Natural killer cell (primary cell): ENCODE measurements at regions not wholly inside any gene's neighbourhood (a gene's known extent, or its start where the extent isn't known, plus 50 kb on each side); places are given as distances from the start of the nearest gene placed in this dataset.

Experiments
- ATAC-seq, 3 donors: fragments of 150-1000 bp in 2 of 3; fragments of 200-7000 bp in 1 of 3; cut with Tn5 transposase; 1 replicate in 1 of 3; 2 replicates in 2 of 3; pipeline ENCODE4 v1.10.0; 2021; ENCODE audit warnings: mild to moderate bottlenecking in 2 of 3, moderate library complexity in 2 of 3
- DNase-seq, 2 donors: peaks; one replicate each; pipeline versions ENCODE4 v3.0.0 to v3.0.0-alpha.2; 2013 to 2021; ENCODE audit warnings: mixed read lengths in 1 of 2
- H3K27ac ChIP-seq: one replicate; pipeline ENCODE4 v1.5.1; 2013; ENCODE audit warnings: mild to moderate bottlenecking, low read length
- H3K27me3 ChIP-seq: one replicate; pipeline ENCODE4 v1.6.1; 2013; ENCODE audit warnings: low read length; ENCODE audit not compliant: control insufficient read depth, insufficient read depth
- H3K36me3 ChIP-seq: one replicate; pipeline ENCODE4 v1.6.1; 2013; ENCODE audit warnings: low read length; ENCODE audit not compliant: control insufficient read depth, insufficient read depth
- H3K4me1 ChIP-seq: one replicate; pipeline ENCODE4 v1.6.1; 2013; ENCODE audit warnings: low read length; ENCODE audit not compliant: control insufficient read depth, insufficient read depth
- H3K4me3 ChIP-seq: one replicate; pipeline ENCODE4 v1.5.1; 2013; ENCODE audit warnings: low read length
- H3K9me3 ChIP-seq: one replicate; pipeline ENCODE4 v1.6.1; 2013; ENCODE audit warnings: low read length; ENCODE audit not compliant: control insufficient read depth, insufficient read depth
- H3K27ac Mint-ChIP-seq, 2 donors: one replicate each; pipeline ENCODE4 v1.8.0; 2022; ENCODE audit warnings: mild to moderate bottlenecking in 2 of 2, mixed read lengths in 2 of 2, moderate library complexity in 1 of 2
- H3K27me3 Mint-ChIP-seq, 2 donors: one replicate each; pipeline ENCODE4 v1.8.0; 2022; ENCODE audit warnings: low read depth in 2 of 2, mixed read lengths in 2 of 2
- H3K36me3 Mint-ChIP-seq: one replicate; pipeline ENCODE4 v1.8.0; 2022; ENCODE audit warnings: mixed read lengths
- H3K4me1 Mint-ChIP-seq, 2 donors: one replicate each; pipeline ENCODE4 v1.8.0; 2022; ENCODE audit warnings: mixed read lengths in 2 of 2
- H3K4me3 Mint-ChIP-seq: one replicate; pipeline ENCODE4 v1.8.0; 2022; ENCODE audit warnings: mild to moderate bottlenecking, moderate library complexity, mixed read lengths
- H3K9me3 Mint-ChIP-seq, 2 donors: one replicate each; pipeline ENCODE4 v1.8.0; 2022; ENCODE audit warnings: mixed read lengths in 2 of 2
- CTCF ChIP-seq: fragments of 200-600 bp; IDR thresholded peaks from one replicate; pipeline ENCODE4 v1.8.0; 2022; ENCODE audit warnings: antibody characterized with exemption
- WGBS: methylation state at CpG from one replicate; pipeline ENCODE4 v1.1.7; 2013; ENCODE audit warnings: missing lambda C conversion rate; ENCODE audit not compliant: insufficient coverage; 5-methylcytosine and 5-hydroxymethylcytosine counted together
- intact Hi-C: fragments of 100-400 bp; cut with micrococcal nuclease; formaldehyde crosslinking; loops from one replicate; pipeline ENCODE4 v1.14.2; 2022

GRCh38 chr4:71255976-71256375 lies 82.8 kb upstream of the SLC4A4 start:
- Histone ChIP-seq H3K27ac (no peak overlapping the region), H3K27me3 (no peaks in the 10 kb centered on the region), H3K4me1 (no peaks in the 10 kb centered on the region), H3K36me3 (no peaks in the 10 kb centered on the region), H3K9me3 (no peaks in the 10 kb centered on the region), H3K4me3 (no peak overlapping the region)
- Mint-ChIP-seq H3K9me3 (no peaks in the 10 kb centered on the region), H3K27ac (no peak overlapping the region), H3K4me1 (peaks cover 29 to 33% of the 10 kb centered on the region in 2 donors), H3K36me3 (no peaks in the 10 kb centered on the region), H3K27me3 (no peaks in the 10 kb centered on the region), H3K4me3 (no peak overlapping the region)
- DNase-seq = no peak
- intact Hi-C loops = no loop called here
- WGBS = 94% methylated on average over 1 of the region's 1 CpG
- ATAC-seq = no peak
- TF ChIP-seq CTCF = no peak

GRCh38 chr4:71257761-71258160 lies 81.1 kb upstream of the SLC4A4 start:
- WGBS = 52% methylated on average over 3 of the region's 3 CpGs
- H3K4me3 Mint-ChIP-seq = no peak overlapping the region
- intact Hi-C loops = no loop called here
- TF ChIP-seq CTCF = no peak
- H3K27ac ChIP-seq = no peak overlapping the region
- H3K27ac Mint-ChIP-seq = peak overlapping the region in 1 of 2 donors; percentile 4
- H3K4me1 Mint-ChIP-seq = peaks cover 47 to 49% of the 10 kb centered on the region in 2 donors
- no peaks in the 10 kb centered on the region for H3K9me3 Mint-ChIP-seq
- no peak overlapping the region for H3K4me3 ChIP-seq
- no peaks in the 10 kb centered on the region for H3K36me3 Mint-ChIP-seq
- H3K27me3 Mint-ChIP-seq = no peaks in the 10 kb centered on the region
- no peaks in the 10 kb centered on the region for H3K27me3 ChIP-seq
- no peaks in the 10 kb centered on the region for H3K9me3 ChIP-seq
- DNase-seq (no peak), ATAC-seq (no peak)
- no peaks in the 10 kb centered on the region for H3K36me3 ChIP-seq
- H3K4me1 ChIP-seq = no peaks in the 10 kb centered on the region

- no peaks in the 10 kb centered on the region for H3K36me3 ChIP-seq
- no peak for TF ChIP-seq CTCF
- H3K9me3 Mint-ChIP-seq = no peaks in the 10 kb centered on the region
- DNase-seq (no peak), ATAC-seq (no peak)
- 97% methylated on average over 6 of the region's 7 CpGs for WGBS
- no peaks in the 10 kb centered on the region for H3K27me3 Mint-ChIP-seq
- H3K27me3 ChIP-seq = no peaks in the 10 kb centered on the region
- no peak overlapping the region for H3K27ac ChIP-seq
- H3K4me1 ChIP-seq = no peaks in the 10 kb centered on the region
- intact Hi-C loops = no loop called here
- H3K4me3 Mint-ChIP-seq = no peak overlapping the region
- peak overlapping the region in 1 of 2 donors; percentile 4 for H3K27ac Mint-ChIP-seq
- H3K36me3 Mint-ChIP-seq = no peaks in the 10 kb centered on the region
- peaks cover 52 to 55% of the 10 kb centered on the region in 2 donors for H3K4me1 Mint-ChIP-seq
- no peaks in the 10 kb centered on the region for H3K9me3 ChIP-seq
- no peak overlapping the region for H3K4me3 ChIP-seq
These were observed 80.5 kb upstream of the SLC4A4 start for GRCh38 chr4:71258323-71258722.

- no peak overlapping the region for H3K27ac ChIP-seq
- no peaks in the 10 kb centered on the region for H3K36me3 Mint-ChIP-seq
- DNase-seq = no peak
- no peaks in the 10 kb centered on the region for H3K27me3 Mint-ChIP-seq
- H3K4me1 Mint-ChIP-seq = peaks cover 44 to 49% of the 10 kb centered on the region in 2 donors
- H3K9me3 Mint-ChIP-seq = no peaks in the 10 kb centered on the region
- no peak for TF ChIP-seq CTCF
- no peaks in the 10 kb centered on the region for H3K4me1 ChIP-seq
- H3K36me3 ChIP-seq = no peaks in the 10 kb centered on the region
- no peak for ATAC-seq
- no peak overlapping the region for H3K4me3 ChIP-seq
- no peak overlapping the region for H3K4me3 Mint-ChIP-seq
- intact Hi-C loops = no loop called here
- H3K9me3 ChIP-seq = no peaks in the 10 kb centered on the region
- WGBS = 92% methylated on average over 6 of the region's 6 CpGs
- no peaks in the 10 kb centered on the region for H3K27me3 ChIP-seq
- no peak overlapping the region for H3K27ac Mint-ChIP-seq
These were observed 79.5 kb upstream of the SLC4A4 start for GRCh38 chr4:71259280-71259679.
